Astrocyte of the spinal cord (primary cell): ENCODE measurements at regions not wholly inside any gene's neighbourhood (a gene's known extent, or its start where the extent isn't known, plus 50 kb on each side); places are given as distances from the start of the nearest gene placed in this dataset.

ENCODE experiments used
- DNase-seq: peaks from one replicate; pipeline ENCODE4 v3.0.0; 2011; ENCODE audit warnings: low read depth, low spot score
- H3K4me3 ChIP-seq: 2 replicates; pipeline ENCODE4 v1.5.1; 2011; ENCODE audit warnings: low read depth, mild to moderate bottlenecking, low read length, moderate library complexity
- CTCF ChIP-seq: IDR thresholded peaks from 2 replicates; pipeline ENCODE4 v1.5.1; 2012; ENCODE audit warnings: low read depth, mild to moderate bottlenecking, low read length, inconsistent platforms
- in situ Hi-C: cut with HindIII; loops from 2 replicates; pipeline ENCODE4 v1.10.0; 2017; ENCODE audit warnings: low sequenced_read_pairs

GRCh38 chr12:90621927-90622326, 333.0 kb downstream of the CCER1 start:
- no peak overlapping the region for H3K4me3 ChIP-seq
- in situ Hi-C loops, result no loop called here
- peak; percentile 41 for DNase-seq
- TF ChIP-seq CTCF, result no peak

- H3K4me3 ChIP-seq, result no peak overlapping the region
- DNase-seq, result no peak
- no peak for TF ChIP-seq CTCF
- in situ Hi-C loops, result no loop called here
These were observed 335.0 kb downstream of the CCER1 start for GRCh38 chr12:90619943-90620342.

GRCh38 chr12:90618586-90618985, 336.4 kb downstream of the CCER1 start:
- no peak for DNase-seq
- no peak for TF ChIP-seq CTCF
- no peak overlapping the region for H3K4me3 ChIP-seq
- in situ Hi-C loops, result no loop called here

- no peak for DNase-seq
- no peak overlapping the region for H3K4me3 ChIP-seq
- in situ Hi-C loops, result no loop called here
- no peak for TF ChIP-seq CTCF
These were observed 343.1 kb downstream of the CCER1 start for GRCh38 chr12:90611891-90612290.

GRCh38 chr12:90611048-90611447, 343.9 kb downstream of the CCER1 start:
- no peak for DNase-seq
- no peak overlapping the region for H3K4me3 ChIP-seq
- no peak for TF ChIP-seq CTCF
- in situ Hi-C loops, result no loop called here

GRCh38 chr12:90593596-90594295, 361.2 kb downstream of the CCER1 start:
- H3K4me3 ChIP-seq, result no peak overlapping the region
- in situ Hi-C loops, result no loop called here
- no peak for DNase-seq
- TF ChIP-seq CTCF, result no peak
